ENCODE measurements at regions not wholly inside any gene's neighbourhood (a gene's known extent, or its start where the extent isn't known, plus 50 kb on each side); places are given as distances from the start of the nearest gene placed in this dataset.

GRCh38 chr9:31848505-31849285, 535.7 kb upstream of the ACO1 start (continued):
- TF ChIP-seq HMGXB4 (CRISPR knock-in tag; IDR thresholded peaks at IDR 0.05; ENCODE audit: borderline replicate concordance in 1 of 2, low read depth in 1 of 2) = peak; percentile 39 to 69; a peak in 3 of 4 replicates
- TF ChIP-seq MED8 (CRISPR knock-in tag; IDR thresholded peaks at IDR 0.05; ENCODE audit: insufficient replicate concordance) = no peak
- peak; percentile 16; the same call in 1 of the 2 replicates for TF ChIP-seq ZNF292 (CRISPR knock-in tag; IDR thresholded peaks at IDR 0.05; ENCODE audit: borderline replicate concordance, low read depth)
- peak; percentile 88 for TF ChIP-seq KLF12 (CRISPR knock-in tag; IDR thresholded peaks at IDR 0.05; ENCODE audit: borderline replicate concordance)
- no peak for TF ChIP-seq LCORL (IDR thresholded peaks at IDR 0.05)
- no peak for TF ChIP-seq LCORL (CRISPR knock-in tag; IDR thresholded peaks at IDR 0.05)
- TF ChIP-seq, protein P1, sequence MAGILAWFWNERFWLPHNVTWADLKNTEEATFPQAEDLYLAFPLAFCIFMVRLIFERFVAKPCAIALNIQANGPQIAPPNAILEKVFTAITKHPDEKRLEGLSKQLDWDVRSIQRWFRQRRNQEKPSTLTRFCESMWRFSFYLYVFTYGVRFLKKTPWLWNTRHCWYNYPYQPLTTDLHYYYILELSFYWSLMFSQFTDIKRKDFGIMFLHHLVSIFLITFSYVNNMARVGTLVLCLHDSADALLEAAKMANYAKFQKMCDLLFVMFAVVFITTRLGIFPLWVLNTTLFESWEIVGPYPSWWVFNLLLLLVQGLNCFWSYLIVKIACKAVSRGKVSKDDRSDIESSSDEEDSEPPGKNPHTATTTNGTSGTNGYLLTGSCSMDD (CRISPR knock-in tag; IDR thresholded peaks at IDR 0.05) = no peak
- TF ChIP-seq ZNF160 (CRISPR knock-in tag; IDR thresholded peaks at IDR 0.05) = peak; percentile 64; the same call in 1 of the 2 replicates
- no peak for TF ChIP-seq ZNF460 (CRISPR knock-in tag; IDR thresholded peaks at IDR 0.05; ENCODE audit: borderline replicate concordance)
- TF ChIP-seq FOXK2 (IDR thresholded peaks at IDR 0.05) = no peak
- peak; percentile 68 for TF ChIP-seq ZBTB43 (CRISPR knock-in tag; conservative IDR thresholded peaks at IDR 0.05)
- TF ChIP-seq KDM5A (IDR thresholded peaks at IDR 0.05; ENCODE audit: borderline replicate concordance, low read length) = no peak
- TF ChIP-seq SOX5 (CRISPR knock-in tag; IDR thresholded peaks at IDR 0.05; ENCODE audit: borderline replicate concordance) = no peak
- no peak for TF ChIP-seq ARID5B (CRISPR knock-in tag; IDR thresholded peaks at IDR 0.05)
- no peak for TF ChIP-seq DNMT1 (CRISPR knock-in tag; IDR thresholded peaks at IDR 0.05)
- TF ChIP-seq ZNF776 (CRISPR knock-in tag; IDR thresholded peaks at IDR 0.05) = no peak
- TF ChIP-seq, protein P2, sequence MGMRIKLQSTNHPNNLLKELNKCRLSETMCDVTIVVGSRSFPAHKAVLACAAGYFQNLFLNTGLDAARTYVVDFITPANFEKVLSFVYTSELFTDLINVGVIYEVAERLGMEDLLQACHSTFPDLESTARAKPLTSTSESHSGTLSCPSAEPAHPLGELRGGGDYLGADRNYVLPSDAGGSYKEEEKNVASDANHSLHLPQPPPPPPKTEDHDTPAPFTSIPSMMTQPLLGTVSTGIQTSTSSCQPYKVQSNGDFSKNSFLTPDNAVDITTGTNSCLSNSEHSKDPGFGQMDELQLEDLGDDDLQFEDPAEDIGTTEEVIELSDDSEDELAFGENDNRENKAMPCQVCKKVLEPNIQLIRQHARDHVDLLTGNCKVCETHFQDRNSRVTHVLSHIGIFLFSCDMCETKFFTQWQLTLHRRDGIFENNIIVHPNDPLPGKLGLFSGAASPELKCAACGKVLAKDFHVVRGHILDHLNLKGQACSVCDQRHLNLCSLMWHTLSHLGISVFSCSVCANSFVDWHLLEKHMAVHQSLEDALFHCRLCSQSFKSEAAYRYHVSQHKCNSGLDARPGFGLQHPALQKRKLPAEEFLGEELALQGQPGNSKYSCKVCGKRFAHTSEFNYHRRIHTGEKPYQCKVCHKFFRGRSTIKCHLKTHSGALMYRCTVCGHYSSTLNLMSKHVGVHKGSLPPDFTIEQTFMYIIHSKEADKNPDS (CRISPR knock-in tag; IDR thresholded peaks at IDR 0.05) = no peak
- no peak for TF ChIP-seq RBM22 (optimal IDR thresholded peaks at IDR 0.05; ENCODE audit: low read length)
- no peak for TF ChIP-seq HNRNPLL (IDR thresholded peaks at IDR 0.05; ENCODE audit: low read depth, low read length, poor library complexity, severe bottlenecking)
